ENCODE measurements at regions not wholly inside any gene's neighbourhood (a gene's known extent, or its start where the extent isn't known, plus 50 kb on each side); places are given as distances from the start of the nearest gene placed in this dataset.

DNA sequence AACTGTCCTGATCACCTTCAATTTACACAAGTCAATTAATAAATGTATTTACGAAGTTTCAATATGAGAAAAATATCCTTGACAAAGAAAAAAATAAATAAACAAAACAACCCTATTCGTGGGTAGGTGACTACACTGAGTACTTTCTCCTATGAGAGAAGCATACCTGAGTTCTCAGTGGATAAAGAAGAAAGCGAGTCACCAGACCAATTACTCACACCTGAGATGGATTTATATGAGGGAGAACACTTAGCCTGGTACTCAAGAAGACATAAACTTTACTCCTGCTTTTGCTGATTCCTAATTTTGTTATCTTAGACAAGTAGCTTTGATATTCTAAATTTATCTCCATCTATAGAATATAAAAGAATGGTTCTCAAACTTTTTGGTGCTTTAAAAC, 735.2 kb upstream of the ANO3 start:
- TF ChIP-seq EZH2 (IDR thresholded peaks at IDR 0.05; ENCODE audit: insufficient read depth, poor library complexity, severe bottlenecking) (no peak), EZH2phosphoT487 (IDR thresholded peaks at IDR 0.05; ENCODE audit: insufficient read depth, low read depth) (no peak)

All from GM23248 (cell line).